ENCODE measurements at regions not wholly inside any gene's neighbourhood (a gene's known extent, or its start where the extent isn't known, plus 50 kb on each side); places are given as distances from the start of the nearest gene placed in this dataset.
"Not testable (repeated sequence)": the region's sequence is repeated elsewhere in the genome, so short reads cannot be mapped to it uniquely, and the experiment has no call there.

- Mint-ChIP-seq H3K4me3 (no peak overlapping the region), H3K4me1 (no peaks in the 10 kb centered on the region), H3K9me3 (no peaks in the 10 kb centered on the region), H3K27me3 (no peaks in the 10 kb centered on the region), H3K36me3 (no peaks in the 10 kb centered on the region), H3K27ac (no peak overlapping the region)
- no peak for ATAC-seq
These were observed 928.7 kb downstream of the LRFN5 start for GRCh38 chr14:42535397-42535796.

- Mint-ChIP-seq H3K27ac (no peak overlapping the region), H3K27me3 (no peaks in the 10 kb centered on the region), H3K4me3 (no peak overlapping the region), H3K36me3 (no peaks in the 10 kb centered on the region), H3K9me3 (no peaks in the 10 kb centered on the region), H3K4me1 (no peaks in the 10 kb centered on the region)
- ATAC-seq = no peak
These were observed 926.8 kb downstream of the LRFN5 start for GRCh38 chr14:42533476-42533875.

- no peaks in the 10 kb centered on the region for H3K9me3 Mint-ChIP-seq
- H3K4me1 Mint-ChIP-seq = no peaks in the 10 kb centered on the region
- no peak for ATAC-seq
- H3K27ac Mint-ChIP-seq = no peak overlapping the region
- H3K36me3 Mint-ChIP-seq = no peaks in the 10 kb centered on the region
- no peak overlapping the region for H3K4me3 Mint-ChIP-seq
- no peaks in the 10 kb centered on the region for H3K27me3 Mint-ChIP-seq
These were observed 925.5 kb downstream of the LRFN5 start for GRCh38 chr14:42532194-42532593.

GRCh38 chr14:42527141-42527540 is 920.5 kb downstream of the LRFN5 start:
- Mint-ChIP-seq H3K9me3 (no peaks in the 10 kb centered on the region), H3K36me3 (no peaks in the 10 kb centered on the region), H3K4me3 (no peak overlapping the region), H3K27me3 (no peaks in the 10 kb centered on the region), H3K27ac (no peak overlapping the region), H3K4me1 (no peaks in the 10 kb centered on the region)
- no peak for ATAC-seq

GRCh38 chr14:42523666-42524065 is 917.0 kb downstream of the LRFN5 start:
- no peak overlapping the region for H3K27ac Mint-ChIP-seq
- peak; percentile 70 for ATAC-seq

GRCh38 chr14:42517806-42518500 is 911.3 kb downstream of the LRFN5 start:
- no peak for ATAC-seq
- no peaks in the 10 kb centered on the region for H3K27me3 Mint-ChIP-seq
- H3K9me3 Mint-ChIP-seq = no peaks in the 10 kb centered on the region
- no peak overlapping the region for H3K4me3 Mint-ChIP-seq
- H3K4me1 Mint-ChIP-seq = peaks cover 7% of the 10 kb centered on the region
- no peak overlapping the region for H3K27ac Mint-ChIP-seq
- no peaks in the 10 kb centered on the region for H3K36me3 Mint-ChIP-seq

More at GRCh38 chr14:42523666-42524065, 917.0 kb downstream of the LRFN5 start:
- H3K36me3 Mint-ChIP-seq = no peaks in the 10 kb centered on the region
- no peaks in the 10 kb centered on the region for H3K27me3 Mint-ChIP-seq
- H3K4me1 Mint-ChIP-seq = no peaks in the 10 kb centered on the region
- no peak overlapping the region for H3K4me3 Mint-ChIP-seq
- H3K9me3 Mint-ChIP-seq = no peaks in the 10 kb centered on the region

- ATAC-seq = peak; percentile 39
- H3K4me3 Mint-ChIP-seq = no peak overlapping the region
These were observed 907.2 kb downstream of the LRFN5 start for GRCh38 chr14:42513837-42514236.

GRCh38 chr14:42510071-42510470 is 903.4 kb downstream of the LRFN5 start:
- Mint-ChIP-seq H3K4me1 (peaks cover 7% of the 10 kb centered on the region), H3K36me3 (no peaks in the 10 kb centered on the region), H3K27ac (no peak overlapping the region), H3K9me3 (peaks cover 6% of the 10 kb centered on the region), H3K27me3 (no peaks in the 10 kb centered on the region), H3K4me3 (no peak overlapping the region)
- ATAC-seq = no peak

More at GRCh38 chr14:42513837-42514236, 907.2 kb downstream of the LRFN5 start:
- peaks cover 7% of the 10 kb centered on the region for H3K4me1 Mint-ChIP-seq
- no peaks in the 10 kb centered on the region for H3K36me3 Mint-ChIP-seq
- H3K9me3 Mint-ChIP-seq = peaks cover 3% of the 10 kb centered on the region
- no peaks in the 10 kb centered on the region for H3K27me3 Mint-ChIP-seq
- no peak overlapping the region for H3K27ac Mint-ChIP-seq

- H3K27ac Mint-ChIP-seq = no peak overlapping the region
- no peak overlapping the region for H3K4me3 Mint-ChIP-seq
- no peaks in the 10 kb centered on the region for H3K4me1 Mint-ChIP-seq
- no peak for ATAC-seq
- peaks cover 6% of the 10 kb centered on the region for H3K9me3 Mint-ChIP-seq
- no peaks in the 10 kb centered on the region for H3K36me3 Mint-ChIP-seq
- H3K27me3 Mint-ChIP-seq = no peaks in the 10 kb centered on the region
These were observed 901.7 kb downstream of the LRFN5 start for GRCh38 chr14:42508209-42508946.

GRCh38 chr14:42504433-42504832 is 897.8 kb downstream of the LRFN5 start:
- no peak for ATAC-seq
- Mint-ChIP-seq H3K4me3 (no peak overlapping the region), H3K27ac (no peak overlapping the region), H3K9me3 (peaks cover 2% of the 10 kb centered on the region), H3K4me1 (no peaks in the 10 kb centered on the region), H3K27me3 (no peaks in the 10 kb centered on the region), H3K36me3 (no peaks in the 10 kb centered on the region)

- H3K4me3 Mint-ChIP-seq = no peak overlapping the region
- no peak for ATAC-seq
- H3K27me3 Mint-ChIP-seq = no peaks in the 10 kb centered on the region
- H3K4me1 Mint-ChIP-seq = no peaks in the 10 kb centered on the region
- H3K9me3 Mint-ChIP-seq = peaks cover 4% of the 10 kb centered on the region
- H3K36me3 Mint-ChIP-seq = no peaks in the 10 kb centered on the region
- H3K27ac Mint-ChIP-seq = no peak overlapping the region
These were observed 892.5 kb downstream of the LRFN5 start for GRCh38 chr14:42499137-42499536.

- Mint-ChIP-seq H3K9me3 (no peaks in the 10 kb centered on the region), H3K27me3 (no peaks in the 10 kb centered on the region), H3K4me1 (peaks cover 6% of the 10 kb centered on the region), H3K4me3 (no peak overlapping the region), H3K36me3 (no peaks in the 10 kb centered on the region), H3K27ac (no peak overlapping the region)
- ATAC-seq = no peak
These were observed 883.9 kb downstream of the LRFN5 start for GRCh38 chr14:42490536-42490935.

GRCh38 chr14:42488965-42489364 is 882.3 kb downstream of the LRFN5 start:
- H3K27me3 Mint-ChIP-seq = no peaks in the 10 kb centered on the region
- H3K36me3 Mint-ChIP-seq = no peaks in the 10 kb centered on the region
- H3K27ac Mint-ChIP-seq = no peak overlapping the region
- ATAC-seq = no peak
- no peaks in the 10 kb centered on the region for H3K9me3 Mint-ChIP-seq
- peaks cover 6% of the 10 kb centered on the region for H3K4me1 Mint-ChIP-seq
- no peak overlapping the region for H3K4me3 Mint-ChIP-seq

- H3K27ac Mint-ChIP-seq, H3K4me3 Mint-ChIP-seq, ATAC-seq, H3K9me3 Mint-ChIP-seq, H3K4me1 Mint-ChIP-seq, H3K36me3 Mint-ChIP-seq, H3K27me3 Mint-ChIP-seq: not testable (repeated sequence)
These were observed 875.8 kb downstream of the LRFN5 start for GRCh38 chr14:42482345-42482971.

GRCh38 chr14:42481714-42482113 is 875.0 kb downstream of the LRFN5 start:
- H3K9me3 Mint-ChIP-seq, H3K4me1 Mint-ChIP-seq, H3K4me3 Mint-ChIP-seq, H3K36me3 Mint-ChIP-seq, H3K27ac Mint-ChIP-seq, ATAC-seq, H3K27me3 Mint-ChIP-seq: not testable (repeated sequence)

- Mint-ChIP-seq H3K4me3 (no peak overlapping the region), H3K27me3 (no peaks in the 10 kb centered on the region), H3K4me1 (no peaks in the 10 kb centered on the region), H3K9me3 (no peaks in the 10 kb centered on the region), H3K27ac (no peak overlapping the region), H3K36me3 (no peaks in the 10 kb centered on the region)
- no peak for ATAC-seq
These were observed 873.6 kb downstream of the LRFN5 start for GRCh38 chr14:42480255-42480654.
